H1 (cell line): ENCODE measurements at regions not wholly inside any gene's neighbourhood (a gene's known extent, or its start where the extent isn't known, plus 50 kb on each side); places are given as distances from the start of the nearest gene placed in this dataset.

ENCODE experiments used
- CTCF ChIA-PET: fragments of 300-600 bp; sonication (Branson Sonifier 250); formaldehyde crosslinking; loops from one replicate; lab custom pipeline; 2021; ENCODE audit not compliant: partially characterized antibody; lab: Charles Lee
- POLR2A ChIA-PET: fragments of 300-600 bp; sonication (Branson Sonifier 250); formaldehyde crosslinking; loops from one replicate; lab custom pipeline; 2021; ENCODE audit warnings: inconsistent platforms; ENCODE audit not compliant: partially characterized antibody; lab: Charles Lee
- DNase-seq, 2 experiments: peaks; one replicate each; pipeline versions ENCODE4 v3.0.0 to v3.0.0-alpha.2; 2010 to 2022; ENCODE audit warnings: low spot score in 2 of 2, low read depth in 1 of 2, mixed read lengths in 1 of 2
- FAIRE-seq: peaks from 2 replicates; lab custom pipeline; 2011; peaks lifted over from hg19 to GRCh38; lab: Jason Lieb, UNC
- H2AFZ ChIP-seq: 2 replicates; pipeline ENCODE4 v1.8.1; 2012; ENCODE audit warnings: low read length, inconsistent platforms
- H2AK5ac ChIP-seq: 2 replicates; pipeline ENCODE4 v1.6.1; 2013; ENCODE audit warnings: low read depth, low read length
- H2BK120ac ChIP-seq: replicated peaks from 2 replicates; pipeline ENCODE3; 2013; ENCODE audit warnings: low read depth, low read length, inconsistent platforms
- H2BK12ac ChIP-seq: 2 replicates; pipeline ENCODE4 v1.6.1; 2013; ENCODE audit warnings: low read depth, low read length
- H2BK15ac ChIP-seq: 2 replicates; pipeline ENCODE4 v1.6.1; 2013; ENCODE audit warnings: low read length
- H2BK20ac ChIP-seq: 2 replicates; pipeline ENCODE4 v1.6.1; 2013; ENCODE audit warnings: low read length
- H2BK5ac ChIP-seq: 2 replicates; pipeline ENCODE4 v1.6.1; 2013; ENCODE audit warnings: low read depth, low read length
- H3K14ac ChIP-seq: 2 replicates; pipeline ENCODE4 v1.6.1; 2013; ENCODE audit warnings: inconsistent platforms; ENCODE audit not compliant: insufficient read length
- H3K18ac ChIP-seq: 2 replicates; pipeline ENCODE4 v1.6.1; 2013; ENCODE audit warnings: low read length; ENCODE audit errors: extremely low read depth
- H3K23ac ChIP-seq: 2 replicates; pipeline ENCODE4 v1.6.1; 2013; ENCODE audit warnings: inconsistent platforms; ENCODE audit not compliant: insufficient read length
- H3K23me2 ChIP-seq: 2 replicates; pipeline ENCODE4 v1.6.1; 2013; ENCODE audit warnings: low read depth, low read length
- H3K27ac ChIP-seq: 2 replicates; pipeline ENCODE4 v1.6.1; 2011; ENCODE audit warnings: low read depth, low read length, inconsistent platforms
- H3K27me3 ChIP-seq, 4 experiments: replicated peaks in 1 of 4; 1 replicate in 1 of 4; 2 replicates in 3 of 4; pipeline versions ENCODE4 v1.6.1 to v1.8.1; 2011 to 2013; ENCODE audit warnings: low read length in 3 of 4, mild to moderate bottlenecking in 3 of 4, inconsistent platforms in 2 of 4, mixed read lengths in 2 of 4, moderate library complexity in 1 of 4; ENCODE audit not compliant: control insufficient read depth in 3 of 4, insufficient read depth in 3 of 4; ENCODE audit errors: extremely low read depth in 1 of 4
- H3K36me3 ChIP-seq, 4 experiments: 2 replicates each; pipeline versions ENCODE4 v1.6.1 to v1.8.1; 2011 to 2013; ENCODE audit warnings: mild to moderate bottlenecking in 4 of 4, low read length in 3 of 4, moderate library complexity in 2 of 4, control low read depth in 1 of 4, inconsistent platforms in 1 of 4; ENCODE audit not compliant: insufficient read depth in 4 of 4, control insufficient read depth in 2 of 4
- H3K4ac ChIP-seq: replicated peaks from 2 replicates; pipeline ENCODE3; 2013; ENCODE audit warnings: low read length, low read depth, mixed read lengths, inconsistent platforms; ENCODE audit not compliant: insufficient read length
- H3K4me1 ChIP-seq, 4 experiments: replicated peaks in 1 of 4; 1 replicate in 1 of 4; 2 replicates in 3 of 4; pipeline versions ENCODE4 v1.6.1 to v1.8.1; 2011 to 2013; ENCODE audit warnings: low read length in 3 of 4, inconsistent platforms in 2 of 4, mixed read lengths in 1 of 4; ENCODE audit not compliant: insufficient read depth in 4 of 4, control insufficient read depth in 3 of 4
- H3K4me2 ChIP-seq, 2 experiments: 2 replicates each; pipeline versions ENCODE4 v1.6.1 to v1.8.1; 2011 to 2013; ENCODE audit warnings: low read depth in 2 of 2, low read length in 2 of 2, control low read depth in 1 of 2, inconsistent platforms in 1 of 2, mild to moderate bottlenecking in 1 of 2; ENCODE audit not compliant: insufficient read depth in 1 of 2
- H3K4me3 ChIP-seq, 4 experiments: fragments of 200-600, 300-600 bp in 1 of 4; sonication (generic), shearing (Covaris generic), sonication (Bioruptor Twin) in 1 of 4; 2 replicates each; pipeline versions ENCODE4 v1.5.1 to v1.8.1; 2011 to 2016; ENCODE audit warnings: low read length in 4 of 4, low read depth in 3 of 4, control low read depth in 2 of 4, inconsistent platforms in 2 of 4, mild to moderate bottlenecking in 2 of 4, mixed read lengths in 1 of 4, moderate library complexity in 1 of 4; ENCODE audit not compliant: insufficient read depth in 2 of 4; ENCODE audit errors: extremely low read depth in 1 of 4
- H3K56ac ChIP-seq: replicated peaks from 2 replicates; pipeline ENCODE3; 2013; ENCODE audit warnings: low read depth, mild to moderate bottlenecking, mixed read lengths, low read length, inconsistent platforms; ENCODE audit not compliant: insufficient read length
- H3K79me1 ChIP-seq: 2 replicates; pipeline ENCODE4 v1.6.1; 2013; ENCODE audit warnings: low read depth, low read length, control low read depth
- H3K79me2 ChIP-seq, 2 experiments: 2 replicates each; pipeline versions ENCODE4 v1.6.1 to v1.8.1; 2012 to 2013; ENCODE audit warnings: low read length in 2 of 2, mild to moderate bottlenecking in 2 of 2, inconsistent platforms in 1 of 2; ENCODE audit not compliant: insufficient read depth in 2 of 2, control insufficient read depth in 1 of 2
- H3K9ac ChIP-seq, 4 experiments: replicated peaks in 1 of 4; 1 replicate in 1 of 4; 2 replicates in 3 of 4; pipeline versions ENCODE4 v1.6.1 to v1.8.1; 2011 to 2013; ENCODE audit warnings: low read depth in 3 of 4, low read length in 3 of 4, control low read depth in 2 of 4, mild to moderate bottlenecking in 2 of 4, moderate library complexity in 2 of 4, inconsistent platforms in 1 of 4; ENCODE audit errors: extremely low read depth in 1 of 4
- H3K9me3 ChIP-seq, 2 experiments: 2 replicates each; pipeline versions ENCODE4 v1.6.1 to v1.8.1; 2012 to 2013; ENCODE audit warnings: mild to moderate bottlenecking in 2 of 2, moderate library complexity in 2 of 2, control low read depth in 1 of 2, inconsistent platforms in 1 of 2, low read depth in 1 of 2, low read length in 1 of 2, mixed read lengths in 1 of 2; ENCODE audit not compliant: insufficient read depth in 2 of 2
- H4K20me1 ChIP-seq, 2 experiments: replicated peaks in 1 of 2; 2 replicates each; pipeline versions ENCODE3 to v1.8.1; 2011 to 2013; ENCODE audit warnings: inconsistent platforms in 2 of 2, low read length in 2 of 2, mild to moderate bottlenecking in 1 of 2; ENCODE audit not compliant: insufficient read depth in 2 of 2, control insufficient read depth in 1 of 2
- H4K5ac ChIP-seq: 2 replicates; pipeline ENCODE4 v1.6.1; 2013; ENCODE audit warnings: low read length, low read depth, mixed read lengths, inconsistent platforms; ENCODE audit not compliant: insufficient read length
- H4K8ac ChIP-seq: 2 replicates; pipeline ENCODE4 v1.8.0; 2013; ENCODE audit warnings: mild to moderate bottlenecking, moderate library complexity, low read length, inconsistent platforms; ENCODE audit not compliant: insufficient read depth; ENCODE audit errors: extremely low read depth
- H4K91ac ChIP-seq: replicated peaks from 2 replicates; pipeline ENCODE3; 2013; ENCODE audit warnings: low read length, mixed read lengths, inconsistent platforms; ENCODE audit not compliant: insufficient read length
- BACH1 ChIP-seq: IDR thresholded peaks from 2 replicates; pipeline ENCODE4 v1.6.1; 2012; ENCODE audit warnings: low read length, improper control_type of control experiment
- FOSL1 ChIP-seq: IDR thresholded peaks from 2 replicates; pipeline ENCODE4 v1.6.1; 2011; ENCODE audit warnings: mild to moderate bottlenecking, low read depth, low read length, moderate library complexity; ENCODE audit not compliant: insufficient read depth
- JUND ChIP-seq: IDR thresholded peaks from 2 replicates; pipeline ENCODE4 v1.6.1; 2011; ENCODE audit warnings: mild to moderate bottlenecking, improper control_type of control experiment, low read length
- KDM1A ChIP-seq: fragments of 200-600, 300-600 bp; sonication (generic); IDR thresholded peaks from 2 replicates; pipeline ENCODE4 v1.7.1; 2016; ENCODE audit warnings: mild to moderate bottlenecking, low read length, borderline replicate concordance
- KDM5A ChIP-seq: fragments of 200-600 bp; IDR thresholded peaks from 2 replicates; pipeline ENCODE4 v1.7.1; 2012; ENCODE audit warnings: mild to moderate bottlenecking, low read length, inconsistent platforms, mixed read lengths
- NRF1 ChIP-seq: IDR thresholded peaks from 2 replicates; pipeline ENCODE4 v1.6.1; 2011; ENCODE audit warnings: mild to moderate bottlenecking, low read depth, low read length, improper control_type of control experiment
- PHF8 ChIP-seq: fragments of 200-600 bp; sonication (generic); conservative IDR thresholded peaks from 2 replicates; pipeline ENCODE4 v1.7.1; 2012; ENCODE audit warnings: low read depth, mild to moderate bottlenecking, inconsistent platforms, low read length, moderate library complexity
- POLR2AphosphoS5 ChIP-seq: IDR thresholded peaks from 2 replicates; pipeline ENCODE4 v1.6.1; 2011; ENCODE audit warnings: low read depth, low read length
- RBBP5 ChIP-seq: IDR thresholded peaks from 2 replicates; pipeline ENCODE4 v1.7.1; 2012; ENCODE audit warnings: low read depth, mild to moderate bottlenecking, inconsistent platforms, low read length, moderate library complexity, borderline replicate concordance
- SAP30 ChIP-seq: fragments of 300-600 bp; sonication (generic); IDR thresholded peaks from 2 replicates; pipeline ENCODE4 v1.7.1; 2012; ENCODE audit warnings: low read length, moderate library complexity, mild to moderate bottlenecking, inconsistent platforms; ENCODE audit not compliant: insufficient read depth, insufficient replicate concordance
- SRF ChIP-seq: IDR thresholded peaks from 2 replicates; pipeline ENCODE4 v1.6.1; 2011; ENCODE audit warnings: mild to moderate bottlenecking, low read depth, low read length, moderate library complexity
- SUZ12 ChIP-seq: fragments of 200-600 bp; sonication (generic); IDR thresholded peaks from 2 replicates; pipeline ENCODE4 v1.6.1; 2012; ENCODE audit warnings: mild to moderate bottlenecking, inconsistent platforms, low read length, moderate library complexity, mixed read lengths
- TAF7 ChIP-seq: optimal IDR thresholded peaks from 2 replicates; pipeline ENCODE3; 2011; ENCODE audit warnings: low read depth, mild to moderate bottlenecking, inconsistent platforms, low read length, moderate library complexity, borderline replicate concordance
- TEAD4 ChIP-seq: IDR thresholded peaks from 2 replicates; pipeline ENCODE4 v1.6.1; 2012; ENCODE audit warnings: low read depth, low read length, inconsistent platforms, mixed read lengths
- YY1 ChIP-seq: IDR thresholded peaks from 2 replicates; pipeline ENCODE4 v1.6.1; 2011; ENCODE audit warnings: low read depth, mild to moderate bottlenecking, low read length
- TF ChIP-seq, protein P1 (sequence below): IDR thresholded peaks from 2 replicates; pipeline ENCODE4 v1.6.1; 2011; ENCODE audit warnings: low read depth, mild to moderate bottlenecking, low read length; ENCODE audit not compliant: insufficient read depth

DNA sequence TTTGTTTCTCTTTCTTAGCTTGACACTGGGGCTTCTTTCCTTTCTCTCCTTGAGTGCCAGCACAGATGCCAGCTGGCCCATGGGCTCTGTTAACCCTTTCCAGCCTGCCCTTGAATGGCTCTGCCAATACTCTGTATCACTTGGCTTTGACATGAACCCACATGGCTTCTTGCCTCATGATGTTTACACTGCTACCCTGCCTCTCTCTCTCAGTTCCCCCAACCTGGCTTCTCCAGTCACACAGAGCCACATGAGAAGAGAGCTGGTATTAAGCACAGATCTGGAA lies 262.4 kb downstream of the OMA1 start:
- no peaks in the 10 kb centered on the region for H4K20me1 ChIP-seq
- no peak overlapping the region for H2AFZ ChIP-seq
- H3K36me3 ChIP-seq, result no peaks in the 10 kb centered on the region
- H2BK12ac ChIP-seq, result no peak overlapping the region
- no peaks in the 10 kb centered on the region for H3K4me1 ChIP-seq
- H3K14ac ChIP-seq, result no peak overlapping the region
- no peak overlapping the region for H2BK20ac ChIP-seq
- no peak overlapping the region for H3K9ac ChIP-seq
- H3K23me2 ChIP-seq, result peaks cover 3% of the 10 kb centered on the region; the same call in 1 of the 2 replicates
- H3K56ac ChIP-seq, result no peak overlapping the region
- H4K5ac ChIP-seq, result no peak overlapping the region
- no peak overlapping the region for H3K18ac ChIP-seq
- DNase-seq, result no peak
- H3K4me2 ChIP-seq, result no peak overlapping the region
- H3K4ac ChIP-seq, result no peak overlapping the region
- no peaks in the 10 kb centered on the region for H3K79me2 ChIP-seq
- POLR2A ChIA-PET, result no interaction called here
- H3K9me3 ChIP-seq, result no peaks in the 10 kb centered on the region
- no peak overlapping the region for H3K4me3 ChIP-seq
- no peaks in the 10 kb centered on the region for H3K79me1 ChIP-seq
- H3K27ac ChIP-seq, result no peak overlapping the region
- H3K27me3 ChIP-seq, result no peaks in the 10 kb centered on the region
- H2BK120ac ChIP-seq, result no peak overlapping the region
- no peak for FAIRE-seq
- H3K23ac ChIP-seq, result no peak overlapping the region
- H2AK5ac ChIP-seq, result no peak overlapping the region
- no peak overlapping the region for H4K8ac ChIP-seq
- H2BK15ac ChIP-seq, result no peak overlapping the region
- CTCF ChIA-PET, result interaction anchor here (1.0 kb wide), 1 partner anchor 32 kb away, joined by 3 read pairs; no protein-coding TSS in a partner anchor
- H2BK5ac ChIP-seq, result no peak overlapping the region
- H4K91ac ChIP-seq, result no peak overlapping the region
- TF ChIP-seq, protein P1, sequence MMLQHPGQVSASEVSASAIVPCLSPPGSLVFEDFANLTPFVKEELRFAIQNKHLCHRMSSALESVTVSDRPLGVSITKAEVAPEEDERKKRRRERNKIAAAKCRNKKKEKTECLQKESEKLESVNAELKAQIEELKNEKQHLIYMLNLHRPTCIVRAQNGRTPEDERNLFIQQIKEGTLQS, result no peak
- TF ChIP-seq FOSL1 (no peak), KDM5A (no peak), TAF7 (no peak), SUZ12 (no peak), BACH1 (no peak), POLR2AphosphoS5 (no peak), SAP30 (no peak), JUND (no peak), PHF8 (no peak), YY1 (no peak), TEAD4 (no peak), KDM1A (no peak), RBBP5 (no peak), SRF (no peak), NRF1 (no peak)
